ENCODE measurements at regions not wholly inside any gene's neighbourhood (a gene's known extent, or its start where the extent isn't known, plus 50 kb on each side); places are given as distances from the start of the nearest gene placed in this dataset.
"Not testable (repeated sequence)": the region's sequence is repeated elsewhere in the genome, so short reads cannot be mapped to it uniquely, and the experiment has no call there.

GRCh38 chrX:56343219-56343618 lies 111.1 kb downstream of the KLF8 start:
- no peak overlapping the region for H3K4me3 Mint-ChIP-seq
- Histone ChIP-seq H3K4me3 (ENCODE audit: low read length) (no peak overlapping the region), H3K4me1 (ENCODE audit: insufficient read depth, low read length) (peaks cover 19% of the 10 kb centered on the region), H3K9me3 (ENCODE audit: control insufficient read depth in 1 of 2, insufficient read depth in 1 of 2, low read length in 2 of 2) (peaks cover 0 to 8% of the 10 kb centered on the region in 2 experiments), H3K27ac (ENCODE audit: low read depth in 1 of 2, low read length in 2 of 2) (no peak overlapping the region), H3K27me3 (ENCODE audit: control insufficient read depth in 1 of 2, insufficient read depth in 2 of 2, low read length in 2 of 2) (no peaks in the 10 kb centered on the region), H3K36me3 (ENCODE audit: insufficient read depth, low read length) (no peaks in the 10 kb centered on the region)
- no peaks in the 10 kb centered on the region for H3K9me3 Mint-ChIP-seq
- H3K27ac Mint-ChIP-seq: peak overlapping the region; percentile 70
- no peak for TF ChIP-seq CTCF (IDR thresholded peaks at IDR 0.05)
- H3K36me3 Mint-ChIP-seq (ENCODE audit: low read depth): no peaks in the 10 kb centered on the region
- POLR2A ChIA-PET: interaction anchor here (0.9 to 1.3 kb wide), 2 partner anchors 11 to 22 kb away, joined by 3 to 5 read pairs; no protein-coding TSS in a partner anchor
- intact Hi-C loops (cut with DNase I, micrococcal nuclease): no loop called here
- no peak for DNase-seq
- no peaks in the 10 kb centered on the region for H3K27me3 Mint-ChIP-seq
- peaks cover 50% of the 10 kb centered on the region for H3K4me1 Mint-ChIP-seq (ENCODE audit: low read depth)
- CTCF ChIA-PET: no interaction called here
- no peak for ATAC-seq (ENCODE audit: poor library complexity)

GRCh38 chrX:56343664-56344063 lies 111.5 kb downstream of the KLF8 start:
- Histone ChIP-seq H3K9me3 (ENCODE audit: control insufficient read depth in 1 of 2, insufficient read depth in 1 of 2, low read length in 2 of 2) (peaks cover 0 to 8% of the 10 kb centered on the region in 2 experiments), H3K4me1 (ENCODE audit: insufficient read depth, low read length) (peaks cover 19% of the 10 kb centered on the region), H3K36me3 (ENCODE audit: insufficient read depth, low read length) (no peaks in the 10 kb centered on the region), H3K27me3 (ENCODE audit: control insufficient read depth in 1 of 2, insufficient read depth in 2 of 2, low read length in 2 of 2) (no peaks in the 10 kb centered on the region), H3K4me3 (ENCODE audit: low read length) (no peak overlapping the region), H3K27ac (ENCODE audit: low read depth in 1 of 2, low read length in 2 of 2) (no peak overlapping the region)
- Mint-ChIP-seq H3K36me3 (ENCODE audit: low read depth) (no peaks in the 10 kb centered on the region), H3K27me3 (no peaks in the 10 kb centered on the region), H3K27ac (peak overlapping the region; percentile 70), H3K4me3 (peak overlapping the region; percentile 39), H3K9me3 (no peaks in the 10 kb centered on the region), H3K4me1 (ENCODE audit: low read depth) (peaks cover 50% of the 10 kb centered on the region)
- ChIA-PET POLR2A (interaction anchor here (0.9 to 1.3 kb wide), 2 partner anchors 12 to 21 kb away, joined by 3 to 5 read pairs; no protein-coding TSS in a partner anchor), CTCF (no interaction called here)
- TF ChIP-seq CTCF (IDR thresholded peaks at IDR 0.05): no peak
- intact Hi-C loops (cut with DNase I, micrococcal nuclease): no loop called here
- DNase-seq: peak in 4 of 14 experiments; percentile 13 to 65 (median 20)
- ATAC-seq (ENCODE audit: poor library complexity): no peak

GRCh38 chrX:56358145-56358544 lies 126.0 kb downstream of the KLF8 start:
- DNase-seq; H3K27me3 Mint-ChIP-seq; H3K27ac Mint-ChIP-seq; H3K36me3 ChIP-seq (ENCODE audit: insufficient read depth, low read length); H3K4me3 ChIP-seq (ENCODE audit: low read length); intact Hi-C loops (cut with DNase I, micrococcal nuclease); H3K9me3 Mint-ChIP-seq; H3K36me3 Mint-ChIP-seq (ENCODE audit: low read depth); H3K9me3 ChIP-seq (ENCODE audit: control insufficient read depth in 1 of 2, insufficient read depth in 1 of 2, low read length in 2 of 2); H3K27me3 ChIP-seq (ENCODE audit: control insufficient read depth in 1 of 2, insufficient read depth in 2 of 2, low read length in 2 of 2); POLR2A ChIA-PET; ATAC-seq (ENCODE audit: poor library complexity); H3K4me1 ChIP-seq (ENCODE audit: insufficient read depth, low read length); H3K4me3 Mint-ChIP-seq; H3K27ac ChIP-seq (ENCODE audit: low read depth in 1 of 2, low read length in 2 of 2); CTCF ChIA-PET: not testable (repeated sequence)
- peaks cover 12% of the 10 kb centered on the region for H3K4me1 Mint-ChIP-seq (ENCODE audit: low read depth)

GRCh38 chrX:56365171-56365570 lies 133.0 kb downstream of the KLF8 start:
- H3K4me3 Mint-ChIP-seq: peak overlapping the region; percentile 60
- H3K9me3 ChIP-seq (ENCODE audit: control insufficient read depth in 1 of 2, insufficient read depth in 1 of 2, low read length in 2 of 2); H3K36me3 Mint-ChIP-seq (ENCODE audit: low read depth); ATAC-seq (ENCODE audit: poor library complexity); H3K27me3 ChIP-seq (ENCODE audit: control insufficient read depth in 1 of 2, insufficient read depth in 2 of 2, low read length in 2 of 2); H3K27ac ChIP-seq (ENCODE audit: low read depth in 1 of 2, low read length in 2 of 2); intact Hi-C loops (cut with DNase I, micrococcal nuclease); H3K9me3 Mint-ChIP-seq; H3K27me3 Mint-ChIP-seq; CTCF ChIA-PET; H3K4me3 ChIP-seq (ENCODE audit: low read length); H3K36me3 ChIP-seq (ENCODE audit: insufficient read depth, low read length): not testable (repeated sequence)
- H3K27ac Mint-ChIP-seq: peak overlapping the region; percentile 60
- peaks cover 45% of the 10 kb centered on the region for H3K4me1 Mint-ChIP-seq (ENCODE audit: low read depth)
- H3K4me1 ChIP-seq (ENCODE audit: insufficient read depth, low read length): peaks cover 21% of the 10 kb centered on the region
- peak in 1 of 14 experiments; percentile 63 for DNase-seq
- POLR2A ChIA-PET: interaction anchor here (0.6 to 1.4 kb wide), 4 partner anchors 22 to 365 kb away, joined by 3 to 5 read pairs (median 4); no protein-coding TSS in a partner anchor
